Endothelial cell of umbilical vein (primary cell): ENCODE measurements at regions not wholly inside any gene's neighbourhood (a gene's known extent, or its start where the extent isn't known, plus 50 kb on each side); places are given as distances from the start of the nearest gene placed in this dataset.

Experiments used
- EZH2 ChIP-seq: IDR thresholded peaks from 2 replicates; pipeline ENCODE4 v1.6.1; 2012; ENCODE audit warnings: borderline replicate concordance, low read depth, mild to moderate bottlenecking, moderate library complexity, low read length, inconsistent platforms; ENCODE audit not compliant: severe bottlenecking
- FOS ChIP-seq: IDR thresholded peaks from 2 replicates; pipeline ENCODE4 v1.6.1; 2011; ENCODE audit warnings: mild to moderate bottlenecking, low read length, moderate library complexity, borderline replicate concordance; ENCODE audit not compliant: insufficient read depth
- GATA2 ChIP-seq: IDR thresholded peaks from 2 replicates; pipeline ENCODE4 v1.7.0; 2011; ENCODE audit warnings: low read depth, mild to moderate bottlenecking, moderate library complexity, mixed read lengths, low read length; ENCODE audit not compliant: insufficient read length, insufficient read depth
- JUN ChIP-seq: IDR thresholded peaks from 2 replicates; pipeline ENCODE4 v1.6.1; 2011; ENCODE audit warnings: borderline replicate concordance, low read depth; ENCODE audit not compliant: insufficient read length, insufficient read depth
- MYC ChIP-seq: IDR thresholded peaks from one replicate; pipeline ENCODE4 v1.6.1; 2011; ENCODE audit warnings: mild to moderate bottlenecking, low read depth, low read length
- POLR2A ChIP-seq: IDR thresholded peaks from 2 replicates; pipeline ENCODE4 v1.6.1; 2012; ENCODE audit warnings: low read depth, mild to moderate bottlenecking, control low read depth, low read length
- POLR2AphosphoS5 ChIP-seq: IDR thresholded peaks from 2 replicates; pipeline ENCODE4 v1.6.1; 2012; ENCODE audit warnings: low read depth, mild to moderate bottlenecking, control low read depth, low read length, moderate library complexity; ENCODE audit not compliant: insufficient read depth
- TF ChIP-seq, protein P1 (sequence below), 2 donors: IDR thresholded peaks; 1 replicate in 1 of 2; 2 replicates in 1 of 2; pipeline ENCODE4 v1.5.1; 2011; ENCODE audit warnings: low read length in 2 of 2, mild to moderate bottlenecking in 2 of 2, moderate library complexity in 2 of 2, control low read depth in 1 of 2, inconsistent platforms in 1 of 2, low read depth in 1 of 2; ENCODE audit not compliant: insufficient read depth in 1 of 2; ENCODE audit errors: extremely low read depth in 1 of 2
- TF ChIP-seq, protein P2 (sequence below): IDR thresholded peaks from 2 replicates; pipeline ENCODE4 v1.6.1; 2011; ENCODE audit not compliant: insufficient read depth, insufficient read length

DNA sequence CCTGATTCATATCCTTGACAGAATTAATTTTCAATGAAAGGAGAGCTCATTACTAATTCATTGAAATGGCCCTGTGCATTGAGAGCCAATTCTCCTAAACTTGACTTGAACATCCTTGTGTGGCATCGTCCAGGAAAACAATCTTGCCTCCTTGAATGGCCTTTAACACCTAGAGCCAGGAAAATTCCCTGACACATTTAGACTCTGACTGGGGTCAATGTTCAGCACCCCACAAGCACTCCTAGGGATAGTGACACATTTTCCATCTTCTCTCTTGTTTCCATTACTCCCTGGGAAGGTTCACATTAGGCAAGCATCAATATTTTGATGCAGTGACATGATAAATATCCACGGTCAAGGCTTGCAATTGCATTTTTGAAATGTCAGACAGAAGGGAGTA, 218.9 kb downstream of the LACC1 start:
- TF ChIP-seq, protein P1, sequence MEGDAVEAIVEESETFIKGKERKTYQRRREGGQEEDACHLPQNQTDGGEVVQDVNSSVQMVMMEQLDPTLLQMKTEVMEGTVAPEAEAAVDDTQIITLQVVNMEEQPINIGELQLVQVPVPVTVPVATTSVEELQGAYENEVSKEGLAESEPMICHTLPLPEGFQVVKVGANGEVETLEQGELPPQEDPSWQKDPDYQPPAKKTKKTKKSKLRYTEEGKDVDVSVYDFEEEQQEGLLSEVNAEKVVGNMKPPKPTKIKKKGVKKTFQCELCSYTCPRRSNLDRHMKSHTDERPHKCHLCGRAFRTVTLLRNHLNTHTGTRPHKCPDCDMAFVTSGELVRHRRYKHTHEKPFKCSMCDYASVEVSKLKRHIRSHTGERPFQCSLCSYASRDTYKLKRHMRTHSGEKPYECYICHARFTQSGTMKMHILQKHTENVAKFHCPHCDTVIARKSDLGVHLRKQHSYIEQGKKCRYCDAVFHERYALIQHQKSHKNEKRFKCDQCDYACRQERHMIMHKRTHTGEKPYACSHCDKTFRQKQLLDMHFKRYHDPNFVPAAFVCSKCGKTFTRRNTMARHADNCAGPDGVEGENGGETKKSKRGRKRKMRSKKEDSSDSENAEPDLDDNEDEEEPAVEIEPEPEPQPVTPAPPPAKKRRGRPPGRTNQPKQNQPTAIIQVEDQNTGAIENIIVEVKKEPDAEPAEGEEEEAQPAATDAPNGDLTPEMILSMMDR (IDR thresholded peaks at IDR 0.05; ENCODE audit: extremely low read depth in 1 of 2, insufficient read depth in 1 of 2, low read depth in 1 of 2, low read length in 2 of 2) = no peak
- TF ChIP-seq POLR2AphosphoS5 = no peak
- no peak for TF ChIP-seq EZH2
- TF ChIP-seq POLR2A = no peak
- TF ChIP-seq, protein P2, sequence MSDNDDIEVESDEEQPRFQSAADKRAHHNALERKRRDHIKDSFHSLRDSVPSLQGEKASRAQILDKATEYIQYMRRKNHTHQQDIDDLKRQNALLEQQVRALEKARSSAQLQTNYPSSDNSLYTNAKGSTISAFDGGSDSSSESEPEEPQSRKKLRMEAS = no peak
- no peak for TF ChIP-seq JUN
- no peak for TF ChIP-seq FOS
- no peak for TF ChIP-seq MYC
- no peak for TF ChIP-seq GATA2
